KBM-7 (cell line): ENCODE measurements at regions not wholly inside any gene's neighbourhood (a gene's known extent, or its start where the extent isn't known, plus 50 kb on each side); places are given as distances from the start of the nearest gene placed in this dataset.
"Not testable (repeated sequence)": the region's sequence is repeated elsewhere in the genome, so short reads cannot be mapped to it uniquely, and the experiment has no call there.

Experiments used
- DNase-seq: peaks from one replicate; pipeline ENCODE4 v3.0.0-alpha.2; 2015
- in situ Hi-C: fragments of 300-500 bp; cut with MboI; formaldehyde crosslinking; loops from 2 replicates; pipeline ENCODE4 v1.14.3; 2020; ENCODE audit warnings: low sequenced_read_pairs, low pct_unique_long_range_greater_than_20kb, mixed read lengths

- in situ Hi-C loops: no loop called here
- no peak for DNase-seq
Measured at GRCh38 chr10:65793738-65794425, 1132.0 kb upstream of the LRRTM3 start.

GRCh38 chr10:65794861-65795260 lies 1131.0 kb upstream of the LRRTM3 start:
- DNase-seq, in situ Hi-C loops: not testable (repeated sequence)

- no peak for DNase-seq
- in situ Hi-C loops: no loop called here
Measured at GRCh38 chr10:65796472-65796871, 1129.4 kb upstream of the LRRTM3 start.

- no peak for DNase-seq
- in situ Hi-C loops: no loop called here
Measured at GRCh38 chr10:65798133-65798532, 1127.7 kb upstream of the LRRTM3 start.

- in situ Hi-C loops: no loop called here
- no peak for DNase-seq
Measured at GRCh38 chr10:65802391-65802790, 1123.4 kb upstream of the LRRTM3 start.

- no peak for DNase-seq
- in situ Hi-C loops: no loop called here
Measured at GRCh38 chr10:65805511-65805910, 1120.3 kb upstream of the LRRTM3 start.

- in situ Hi-C loops: no loop called here
- DNase-seq: no peak
Measured at GRCh38 chr10:65805993-65806392, 1119.8 kb upstream of the LRRTM3 start.

- DNase-seq: no peak
- in situ Hi-C loops: no loop called here
Measured at GRCh38 chr10:65808687-65809333, 1117.0 kb upstream of the LRRTM3 start.

- DNase-seq: no peak
- in situ Hi-C loops: no loop called here
Measured at GRCh38 chr10:65811931-65812525, 1113.8 kb upstream of the LRRTM3 start.

GRCh38 chr10:65816536-65816935 lies 1109.3 kb upstream of the LRRTM3 start:
- in situ Hi-C loops: no loop called here
- DNase-seq: no peak

- DNase-seq: no peak
- in situ Hi-C loops: no loop called here
Measured at GRCh38 chr10:65818990-65819389, 1106.8 kb upstream of the LRRTM3 start.

- no peak for DNase-seq
- in situ Hi-C loops: no loop called here
Measured at GRCh38 chr10:65827359-65827758, 1098.5 kb upstream of the LRRTM3 start.

GRCh38 chr10:65838811-65839210 lies 1087.0 kb upstream of the LRRTM3 start:
- in situ Hi-C loops: no loop called here
- no peak for DNase-seq

GRCh38 chr10:65843203-65843602 lies 1082.6 kb upstream of the LRRTM3 start:
- no peak for DNase-seq
- in situ Hi-C loops: no loop called here

GRCh38 chr10:65845916-65846315 lies 1079.9 kb upstream of the LRRTM3 start:
- no peak for DNase-seq
- in situ Hi-C loops: no loop called here

GRCh38 chr10:65846541-65846940 lies 1079.3 kb upstream of the LRRTM3 start:
- in situ Hi-C loops: no loop called here
- no peak for DNase-seq

GRCh38 chr10:65846949-65847348 lies 1078.9 kb upstream of the LRRTM3 start:
- DNase-seq: no peak
- in situ Hi-C loops: no loop called here

- DNase-seq: no peak
- in situ Hi-C loops: no loop called here
Measured at GRCh38 chr10:65847436-65848230, 1078.2 kb upstream of the LRRTM3 start.

- in situ Hi-C loops: no loop called here
- DNase-seq: no peak
Measured at GRCh38 chr10:65858841-65859240, 1067.0 kb upstream of the LRRTM3 start.

GRCh38 chr10:65861249-65861648 lies 1064.6 kb upstream of the LRRTM3 start:
- DNase-seq: no peak
- in situ Hi-C loops: no loop called here
